ENCODE measurements at regions not wholly inside any gene's neighbourhood (a gene's known extent, or its start where the extent isn't known, plus 50 kb on each side); places are given as distances from the start of the nearest gene placed in this dataset.

DNA sequence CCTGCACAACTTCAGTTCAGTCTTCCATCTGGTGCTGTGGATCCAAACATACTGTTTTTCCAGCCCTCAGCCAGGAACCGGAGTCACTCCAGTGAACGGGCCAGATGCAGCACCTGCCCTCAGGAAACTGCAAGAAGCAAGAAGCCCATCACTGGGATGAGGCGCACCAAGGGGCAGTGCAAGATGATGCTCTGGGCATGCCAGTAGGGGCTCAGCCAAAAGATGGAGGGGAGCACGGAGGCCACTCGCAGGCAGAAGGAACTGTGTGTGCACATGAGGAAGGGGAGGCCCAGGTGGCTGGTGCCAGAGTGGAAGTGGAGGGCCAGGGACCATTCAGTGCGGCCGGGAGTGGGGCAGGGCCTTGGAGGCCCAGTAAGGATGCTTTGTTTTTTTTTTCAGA lies 161.7 kb upstream of the MAMLD1 start:
- TF ChIP-seq EZH2 (IDR thresholded peaks at IDR 0.05; ENCODE audit: low read length, unreplicated experiment) = no peak
- TF ChIP-seq, protein P1, sequence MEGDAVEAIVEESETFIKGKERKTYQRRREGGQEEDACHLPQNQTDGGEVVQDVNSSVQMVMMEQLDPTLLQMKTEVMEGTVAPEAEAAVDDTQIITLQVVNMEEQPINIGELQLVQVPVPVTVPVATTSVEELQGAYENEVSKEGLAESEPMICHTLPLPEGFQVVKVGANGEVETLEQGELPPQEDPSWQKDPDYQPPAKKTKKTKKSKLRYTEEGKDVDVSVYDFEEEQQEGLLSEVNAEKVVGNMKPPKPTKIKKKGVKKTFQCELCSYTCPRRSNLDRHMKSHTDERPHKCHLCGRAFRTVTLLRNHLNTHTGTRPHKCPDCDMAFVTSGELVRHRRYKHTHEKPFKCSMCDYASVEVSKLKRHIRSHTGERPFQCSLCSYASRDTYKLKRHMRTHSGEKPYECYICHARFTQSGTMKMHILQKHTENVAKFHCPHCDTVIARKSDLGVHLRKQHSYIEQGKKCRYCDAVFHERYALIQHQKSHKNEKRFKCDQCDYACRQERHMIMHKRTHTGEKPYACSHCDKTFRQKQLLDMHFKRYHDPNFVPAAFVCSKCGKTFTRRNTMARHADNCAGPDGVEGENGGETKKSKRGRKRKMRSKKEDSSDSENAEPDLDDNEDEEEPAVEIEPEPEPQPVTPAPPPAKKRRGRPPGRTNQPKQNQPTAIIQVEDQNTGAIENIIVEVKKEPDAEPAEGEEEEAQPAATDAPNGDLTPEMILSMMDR (conservative IDR thresholded peaks at IDR 0.05; ENCODE audit: low read depth, low read length) = no peak
- TF ChIP-seq EZH2phosphoT487 (IDR thresholded peaks at IDR 0.05; ENCODE audit: borderline replicate concordance, low read length) = no peak
- intact Hi-C loops (cut with micrococcal nuclease) = loop anchor here (1.0 to 5.0 kb wide), 7 partner anchors 17 to 239 kb away; partner anchors contain the start of gene MAMLD1
- no peaks in the 10 kb centered on the region for H3K9me3 ChIP-seq (ENCODE audit: low read length)
- no peak overlapping the region for H2AFZ ChIP-seq (ENCODE audit: low read length)
- no peaks in the 10 kb centered on the region for H3K9me2 ChIP-seq (replicated peaks; ENCODE audit: low read length)
- H3K27ac ChIP-seq (ENCODE audit: low read length) = peak overlapping the region; percentile 89
- peak overlapping the region; percentile 45 for H3K4me2 ChIP-seq (ENCODE audit: low read length)
- DNase-seq (no peak), ATAC-seq (no peak)
- H3F3A ChIP-seq (ENCODE audit: low read length, unreplicated experiment) = no peaks in the 10 kb centered on the region
- H3K36me3 ChIP-seq (ENCODE audit: low read depth, low read length) = no peaks in the 10 kb centered on the region
- H3K9ac ChIP-seq (ENCODE audit: low read length) = peak overlapping the region; percentile 54
- ChIA-PET CTCF (interaction anchor here (0.7 to 1.0 kb wide), 2 partner anchors 163 to 389 kb away, joined by 3 read pairs; no protein-coding TSS in a partner anchor), POLR2A (ENCODE audit: unreplicated experiment) (no interaction called here)
- H3K79me2 ChIP-seq (ENCODE audit: low read length) = no peaks in the 10 kb centered on the region
- H4K20me1 ChIP-seq (ENCODE audit: low read length) = no peaks in the 10 kb centered on the region
- peaks cover 37% of the 10 kb centered on the region for H3K4me1 ChIP-seq (ENCODE audit: insufficient read depth, low read length)
- no TSS peak for BruUV-seq (replicated peaks)
- H3K27me3 ChIP-seq (ENCODE audit: low read length) = no peaks in the 10 kb centered on the region
- no peak overlapping the region for H3K4me3 ChIP-seq (ENCODE audit: low read length)

DNA sequence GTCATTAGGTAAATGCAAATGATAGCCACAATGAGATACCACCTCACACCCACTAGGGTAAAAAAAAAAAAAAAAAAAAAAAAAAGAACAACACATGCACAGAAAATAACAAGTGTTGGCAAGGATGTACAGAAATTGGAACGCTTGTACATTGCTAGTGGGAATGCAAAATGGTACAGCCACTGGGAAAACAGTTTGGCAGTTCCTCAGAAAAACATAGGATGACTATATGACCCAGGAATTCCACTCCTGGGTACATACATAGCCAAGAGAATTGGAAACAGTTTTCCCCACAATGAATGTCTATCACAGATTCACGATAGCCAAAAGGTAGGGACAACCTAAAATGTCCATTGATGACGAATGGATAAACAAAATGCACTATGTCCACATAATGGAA lies 161.3 kb upstream of the MAMLD1 start:
- Histone ChIP-seq H3K79me2 (ENCODE audit: low read length) (no peaks in the 10 kb centered on the region), H3K4me1 (ENCODE audit: insufficient read depth, low read length) (peaks cover 37% of the 10 kb centered on the region), H3K27me3 (ENCODE audit: low read length) (no peaks in the 10 kb centered on the region), H3K9me2 (replicated peaks; ENCODE audit: low read length) (no peaks in the 10 kb centered on the region), H3K9ac (ENCODE audit: low read length) (peak overlapping the region; percentile 54; the same call in 1 of the 2 replicates), H4K20me1 (ENCODE audit: low read length) (no peaks in the 10 kb centered on the region), H3K4me2 (ENCODE audit: low read length) (no peak overlapping the region), H3F3A (ENCODE audit: low read length, unreplicated experiment) (no peaks in the 10 kb centered on the region), H3K9me3 (ENCODE audit: low read length) (no peaks in the 10 kb centered on the region), H3K27ac (ENCODE audit: low read length) (peak overlapping the region; percentile 89), H3K36me3 (ENCODE audit: low read depth, low read length) (no peaks in the 10 kb centered on the region), H2AFZ (ENCODE audit: low read length) (no peak overlapping the region), H3K4me3 (ENCODE audit: low read length) (no peak overlapping the region)
- no TSS peak for BruUV-seq (replicated peaks)
- ATAC-seq = no peak
- TF ChIP-seq, protein P1 (conservative IDR thresholded peaks at IDR 0.05; ENCODE audit: low read depth, low read length) = no peak
- TF ChIP-seq EZH2phosphoT487 (IDR thresholded peaks at IDR 0.05; ENCODE audit: borderline replicate concordance, low read length) (no peak), EZH2 (IDR thresholded peaks at IDR 0.05; ENCODE audit: low read length, unreplicated experiment) (no peak)
- DNase-seq = peak; percentile 35
- CTCF ChIA-PET = no interaction called here
- POLR2A ChIA-PET (ENCODE audit: unreplicated experiment) = no interaction called here
- intact Hi-C loops (cut with micrococcal nuclease) = loop anchor here (1.0 to 5.0 kb wide), 7 partner anchors 17 to 240 kb away; partner anchors contain the start of gene MAMLD1

DNA sequence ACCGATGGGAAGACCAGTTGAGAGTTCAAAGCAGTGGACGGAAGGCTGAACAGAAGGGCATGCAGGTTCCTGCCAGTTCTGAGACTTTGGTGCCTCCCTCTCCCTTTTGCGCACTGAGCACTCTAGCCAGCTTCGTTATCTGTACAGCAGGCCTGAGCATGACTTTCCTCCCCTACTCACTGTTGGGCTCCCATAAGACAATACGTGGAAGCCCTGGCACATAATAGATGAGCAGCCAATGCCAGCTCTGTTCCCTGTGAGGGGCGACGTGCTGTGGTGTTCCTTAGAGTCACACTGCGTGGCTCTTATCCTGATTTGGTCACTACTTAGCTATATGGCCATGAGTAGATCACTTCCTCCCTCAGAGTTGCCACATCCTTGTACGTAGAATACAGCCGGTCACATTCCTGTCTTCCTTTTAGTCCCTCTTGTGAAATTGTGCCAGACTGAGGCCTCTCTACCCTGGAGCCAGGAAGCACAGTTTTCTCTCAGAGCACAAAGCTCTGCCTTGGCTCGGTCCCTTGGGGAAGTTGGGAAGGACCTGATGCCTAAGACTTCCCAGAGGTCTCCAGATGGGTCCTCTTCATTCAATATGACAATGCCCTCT lies 160.4 kb upstream of the MAMLD1 start:
- H3K4me2 ChIP-seq (ENCODE audit: low read length) = no peak overlapping the region
- H3K4me3 ChIP-seq (ENCODE audit: low read length) = no peak overlapping the region
- no peak for ATAC-seq
- no peaks in the 10 kb centered on the region for H3K27me3 ChIP-seq (ENCODE audit: low read length)
- H3K79me2 ChIP-seq (ENCODE audit: low read length) = no peaks in the 10 kb centered on the region
- no peak overlapping the region for H3K27ac ChIP-seq (ENCODE audit: low read length)
- CTCF ChIA-PET = no interaction called here
- no peak for DNase-seq
- no peaks in the 10 kb centered on the region for H3F3A ChIP-seq (ENCODE audit: low read length, unreplicated experiment)
- POLR2A ChIA-PET (ENCODE audit: unreplicated experiment) = no interaction called here
- intact Hi-C loops (cut with micrococcal nuclease) = loop anchor here (5.0 kb wide), 3 partner anchors 160 to 240 kb away; partner anchors contain the start of gene MAMLD1
- H4K20me1 ChIP-seq (ENCODE audit: low read length) = no peaks in the 10 kb centered on the region
- H3K9me2 ChIP-seq (replicated peaks; ENCODE audit: low read length) = no peaks in the 10 kb centered on the region
- H3K36me3 ChIP-seq (ENCODE audit: low read depth, low read length) = no peaks in the 10 kb centered on the region
- no peak overlapping the region for H2AFZ ChIP-seq (ENCODE audit: low read length)
- BruUV-seq (replicated peaks) = no TSS peak
- H3K4me1 ChIP-seq (ENCODE audit: insufficient read depth, low read length) = peaks cover 37% of the 10 kb centered on the region
- no peaks in the 10 kb centered on the region for H3K9me3 ChIP-seq (ENCODE audit: low read length)
- H3K9ac ChIP-seq (ENCODE audit: low read length) = no peak overlapping the region
- TF ChIP-seq EZH2 (IDR thresholded peaks at IDR 0.05; ENCODE audit: low read length, unreplicated experiment) (no peak), EZH2phosphoT487 (IDR thresholded peaks at IDR 0.05; ENCODE audit: borderline replicate concordance, low read length) (no peak)
- TF ChIP-seq, protein P1 (conservative IDR thresholded peaks at IDR 0.05; ENCODE audit: low read depth, low read length) = no peak

Data from PC-3 (cell line).